OCI-LY7 (cell line): ENCODE measurements at regions not wholly inside any gene's neighbourhood (a gene's known extent, or its start where the extent isn't known, plus 50 kb on each side); places are given as distances from the start of the nearest gene placed in this dataset.

Experiments
- CTCF ChIP-seq: fragments of 200-600 bp; sonication (generic); conservative IDR thresholded peaks from 2 replicates; pipeline ENCODE4 v1.5.1; 2014; ENCODE audit warnings: mild to moderate bottlenecking, antibody characterized with exemption, low read length, moderate library complexity, mixed read lengths
- EZH2phosphoT487 ChIP-seq: fragments of 200-600 bp; sonication (generic); IDR thresholded peaks from 2 replicates; pipeline ENCODE4 v1.6.1; 2018; ENCODE audit warnings: low read depth, borderline replicate concordance, mild to moderate bottlenecking, mixed run types, antibody characterized with exemption, low read length, moderate library complexity, mixed read lengths

GRCh38 chr14:41230683-41231082, 376.0 kb upstream of the LRFN5 start:
- TF ChIP-seq CTCF (no peak), EZH2phosphoT487 (no peak)
